H1 (cell line): ENCODE measurements at regions not wholly inside any gene's neighbourhood (a gene's known extent, or its start where the extent isn't known, plus 50 kb on each side); places are given as distances from the start of the nearest gene placed in this dataset.

ENCODE experiments used
- CTCF ChIA-PET: fragments of 300-600 bp; sonication (Branson Sonifier 250); formaldehyde crosslinking; loops from one replicate; lab custom pipeline; 2021; ENCODE audit not compliant: partially characterized antibody; lab: Charles Lee
- POLR2A ChIA-PET: fragments of 300-600 bp; sonication (Branson Sonifier 250); formaldehyde crosslinking; loops from one replicate; lab custom pipeline; 2021; ENCODE audit warnings: inconsistent platforms; ENCODE audit not compliant: partially characterized antibody; lab: Charles Lee
- DNase-seq, 2 experiments: peaks; one replicate each; pipeline versions ENCODE4 v3.0.0 to v3.0.0-alpha.2; 2010 to 2022; ENCODE audit warnings: low spot score in 2 of 2, low read depth in 1 of 2, mixed read lengths in 1 of 2
- FAIRE-seq: peaks from 2 replicates; lab custom pipeline; 2011; peaks lifted over from hg19 to GRCh38; lab: Jason Lieb, UNC
- H2AFZ ChIP-seq: 2 replicates; pipeline ENCODE4 v1.8.1; 2012; ENCODE audit warnings: low read length, inconsistent platforms
- H2AK5ac ChIP-seq: 2 replicates; pipeline ENCODE4 v1.6.1; 2013; ENCODE audit warnings: low read depth, low read length
- H2BK120ac ChIP-seq: replicated peaks from 2 replicates; pipeline ENCODE3; 2013; ENCODE audit warnings: low read depth, low read length, inconsistent platforms
- H2BK12ac ChIP-seq: 2 replicates; pipeline ENCODE4 v1.6.1; 2013; ENCODE audit warnings: low read depth, low read length
- H2BK15ac ChIP-seq: 2 replicates; pipeline ENCODE4 v1.6.1; 2013; ENCODE audit warnings: low read length
- H2BK20ac ChIP-seq: 2 replicates; pipeline ENCODE4 v1.6.1; 2013; ENCODE audit warnings: low read length
- H2BK5ac ChIP-seq: 2 replicates; pipeline ENCODE4 v1.6.1; 2013; ENCODE audit warnings: low read depth, low read length
- H3K14ac ChIP-seq: 2 replicates; pipeline ENCODE4 v1.6.1; 2013; ENCODE audit warnings: inconsistent platforms; ENCODE audit not compliant: insufficient read length
- H3K18ac ChIP-seq: 2 replicates; pipeline ENCODE4 v1.6.1; 2013; ENCODE audit warnings: low read length; ENCODE audit errors: extremely low read depth
- H3K23ac ChIP-seq: 2 replicates; pipeline ENCODE4 v1.6.1; 2013; ENCODE audit warnings: inconsistent platforms; ENCODE audit not compliant: insufficient read length
- H3K23me2 ChIP-seq: 2 replicates; pipeline ENCODE4 v1.6.1; 2013; ENCODE audit warnings: low read depth, low read length
- H3K27ac ChIP-seq: 2 replicates; pipeline ENCODE4 v1.6.1; 2011; ENCODE audit warnings: low read depth, low read length, inconsistent platforms
- H3K27me3 ChIP-seq, 4 experiments: replicated peaks in 1 of 4; 1 replicate in 1 of 4; 2 replicates in 3 of 4; pipeline versions ENCODE4 v1.6.1 to v1.8.1; 2011 to 2013; ENCODE audit warnings: low read length in 3 of 4, mild to moderate bottlenecking in 3 of 4, inconsistent platforms in 2 of 4, mixed read lengths in 2 of 4, moderate library complexity in 1 of 4; ENCODE audit not compliant: control insufficient read depth in 3 of 4, insufficient read depth in 3 of 4; ENCODE audit errors: extremely low read depth in 1 of 4
- H3K36me3 ChIP-seq, 4 experiments: 2 replicates each; pipeline versions ENCODE4 v1.6.1 to v1.8.1; 2011 to 2013; ENCODE audit warnings: mild to moderate bottlenecking in 4 of 4, low read length in 3 of 4, moderate library complexity in 2 of 4, control low read depth in 1 of 4, inconsistent platforms in 1 of 4; ENCODE audit not compliant: insufficient read depth in 4 of 4, control insufficient read depth in 2 of 4
- H3K4ac ChIP-seq: replicated peaks from 2 replicates; pipeline ENCODE3; 2013; ENCODE audit warnings: low read length, low read depth, mixed read lengths, inconsistent platforms; ENCODE audit not compliant: insufficient read length
- H3K4me1 ChIP-seq, 4 experiments: replicated peaks in 1 of 4; 1 replicate in 1 of 4; 2 replicates in 3 of 4; pipeline versions ENCODE4 v1.6.1 to v1.8.1; 2011 to 2013; ENCODE audit warnings: low read length in 3 of 4, inconsistent platforms in 2 of 4, mixed read lengths in 1 of 4; ENCODE audit not compliant: insufficient read depth in 4 of 4, control insufficient read depth in 3 of 4
- H3K4me2 ChIP-seq, 2 experiments: 2 replicates each; pipeline versions ENCODE4 v1.6.1 to v1.8.1; 2011 to 2013; ENCODE audit warnings: low read depth in 2 of 2, low read length in 2 of 2, control low read depth in 1 of 2, inconsistent platforms in 1 of 2, mild to moderate bottlenecking in 1 of 2; ENCODE audit not compliant: insufficient read depth in 1 of 2
- H3K4me3 ChIP-seq, 4 experiments: fragments of 200-600, 300-600 bp in 1 of 4; sonication (generic), shearing (Covaris generic), sonication (Bioruptor Twin) in 1 of 4; 2 replicates each; pipeline versions ENCODE4 v1.5.1 to v1.8.1; 2011 to 2016; ENCODE audit warnings: low read length in 4 of 4, low read depth in 3 of 4, control low read depth in 2 of 4, inconsistent platforms in 2 of 4, mild to moderate bottlenecking in 2 of 4, mixed read lengths in 1 of 4, moderate library complexity in 1 of 4; ENCODE audit not compliant: insufficient read depth in 2 of 4; ENCODE audit errors: extremely low read depth in 1 of 4
- H3K56ac ChIP-seq: replicated peaks from 2 replicates; pipeline ENCODE3; 2013; ENCODE audit warnings: low read depth, mild to moderate bottlenecking, mixed read lengths, low read length, inconsistent platforms; ENCODE audit not compliant: insufficient read length
- H3K79me1 ChIP-seq: 2 replicates; pipeline ENCODE4 v1.6.1; 2013; ENCODE audit warnings: low read depth, low read length, control low read depth
- H3K79me2 ChIP-seq, 2 experiments: 2 replicates each; pipeline versions ENCODE4 v1.6.1 to v1.8.1; 2012 to 2013; ENCODE audit warnings: low read length in 2 of 2, mild to moderate bottlenecking in 2 of 2, inconsistent platforms in 1 of 2; ENCODE audit not compliant: insufficient read depth in 2 of 2, control insufficient read depth in 1 of 2
- H3K9ac ChIP-seq, 4 experiments: replicated peaks in 1 of 4; 1 replicate in 1 of 4; 2 replicates in 3 of 4; pipeline versions ENCODE4 v1.6.1 to v1.8.1; 2011 to 2013; ENCODE audit warnings: low read depth in 3 of 4, low read length in 3 of 4, control low read depth in 2 of 4, mild to moderate bottlenecking in 2 of 4, moderate library complexity in 2 of 4, inconsistent platforms in 1 of 4; ENCODE audit errors: extremely low read depth in 1 of 4
- H3K9me3 ChIP-seq, 2 experiments: 2 replicates each; pipeline versions ENCODE4 v1.6.1 to v1.8.1; 2012 to 2013; ENCODE audit warnings: mild to moderate bottlenecking in 2 of 2, moderate library complexity in 2 of 2, control low read depth in 1 of 2, inconsistent platforms in 1 of 2, low read depth in 1 of 2, low read length in 1 of 2, mixed read lengths in 1 of 2; ENCODE audit not compliant: insufficient read depth in 2 of 2
- H4K20me1 ChIP-seq, 2 experiments: replicated peaks in 1 of 2; 2 replicates each; pipeline versions ENCODE3 to v1.8.1; 2011 to 2013; ENCODE audit warnings: inconsistent platforms in 2 of 2, low read length in 2 of 2, mild to moderate bottlenecking in 1 of 2; ENCODE audit not compliant: insufficient read depth in 2 of 2, control insufficient read depth in 1 of 2
- H4K5ac ChIP-seq: 2 replicates; pipeline ENCODE4 v1.6.1; 2013; ENCODE audit warnings: low read length, low read depth, mixed read lengths, inconsistent platforms; ENCODE audit not compliant: insufficient read length
- H4K8ac ChIP-seq: 2 replicates; pipeline ENCODE4 v1.8.0; 2013; ENCODE audit warnings: mild to moderate bottlenecking, moderate library complexity, low read length, inconsistent platforms; ENCODE audit not compliant: insufficient read depth; ENCODE audit errors: extremely low read depth
- H4K91ac ChIP-seq: replicated peaks from 2 replicates; pipeline ENCODE3; 2013; ENCODE audit warnings: low read length, mixed read lengths, inconsistent platforms; ENCODE audit not compliant: insufficient read length
- CBX8 ChIP-seq: fragments of 300-800, 300-1000 bp; sonication (generic); IDR thresholded peaks from 2 replicates; pipeline ENCODE4 v1.7.1; 2016; ENCODE audit warnings: low read depth, low read length, borderline replicate concordance
- POLR2A ChIP-seq, 2 experiments: IDR thresholded peaks; 1 replicate in 1 of 2; 2 replicates in 1 of 2; pipeline ENCODE4 v1.6.1; 2011; ENCODE audit warnings: low read depth in 2 of 2, low read length in 2 of 2, mild to moderate bottlenecking in 2 of 2; ENCODE audit errors: control extremely low read depth in 1 of 2
- WGBS, 2 experiments: shearing (Covaris generic) in 1 of 2; methylation state at CpG; one replicate each; pipeline versions ENCODE4 v1.1.6 to v1.1.7; 2013 to 2015; ENCODE audit warnings: low lambda C conversion rate in 2 of 2, mixed read lengths in 2 of 2, inconsistent platforms in 1 of 2, low coverage in 1 of 2, missing lambda C conversion rate in 1 of 2; ENCODE audit not compliant: insufficient replicate concordance in 2 of 2, insufficient coverage in 1 of 2, insufficient read length in 1 of 2; ENCODE audit errors: extremely low coverage in 1 of 2, missing lambda C conversion rate in 1 of 2; 5-methylcytosine and 5-hydroxymethylcytosine counted together

DNA sequence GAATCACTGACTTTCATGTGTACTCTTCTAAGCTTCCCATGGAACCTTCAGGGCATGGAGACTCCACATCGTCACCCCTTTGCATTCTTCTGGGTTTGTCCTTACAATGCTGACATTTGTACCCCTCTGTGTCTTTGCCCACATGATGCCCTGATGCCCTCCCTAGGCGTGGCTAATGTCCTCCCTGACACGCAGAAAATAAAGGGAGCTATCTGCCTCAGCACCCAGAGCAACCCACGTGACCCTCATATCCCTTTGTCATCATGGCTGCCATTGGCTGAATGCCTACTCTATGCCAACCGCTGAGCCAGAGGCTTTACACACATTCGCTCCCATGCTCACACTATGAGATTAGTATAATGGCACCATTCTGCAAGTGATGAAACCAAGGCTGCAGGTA, 86.4 kb upstream of the KLHL29 start:
- H2BK20ac ChIP-seq: no peak overlapping the region
- H3K4me3 ChIP-seq: no peak overlapping the region
- no peak overlapping the region for H4K5ac ChIP-seq
- H4K8ac ChIP-seq: no peak overlapping the region
- no peaks in the 10 kb centered on the region for H3K79me1 ChIP-seq
- H2BK12ac ChIP-seq: no peak overlapping the region
- H3K79me2 ChIP-seq: no peaks in the 10 kb centered on the region
- TF ChIP-seq CBX8 (no peak), POLR2A (IDR thresholded peaks at IDR 0.05; ENCODE audit: control extremely low read depth in 1 of 2, low read depth in 2 of 2, low read length in 2 of 2) (no peak)
- no peaks in the 10 kb centered on the region for H3K36me3 ChIP-seq
- no peak overlapping the region for H3K23ac ChIP-seq
- H3K4ac ChIP-seq: no peak overlapping the region
- WGBS, 2 experiments: 90% methylated on average over 6 of the region's 6 CpGs; no CpG with 5 or more reads in 1 of the 2 experiments
- no peak for DNase-seq
- ChIA-PET CTCF (interaction anchor here (0.7 to 3.5 kb wide), 4 partner anchors 12 to 55 kb away, joined by 3 to 28 read pairs (median 6); no protein-coding TSS in a partner anchor), POLR2A (no interaction called here)
- H2AK5ac ChIP-seq: no peak overlapping the region
- H2AFZ ChIP-seq: no peak overlapping the region
- H3K9me3 ChIP-seq: no peaks in the 10 kb centered on the region
- H3K27ac ChIP-seq: no peak overlapping the region
- no peak overlapping the region for H3K9ac ChIP-seq
- H3K18ac ChIP-seq: no peak overlapping the region
- no peak overlapping the region for H3K4me2 ChIP-seq
- H4K91ac ChIP-seq: no peak overlapping the region
- no peak overlapping the region for H2BK5ac ChIP-seq
- H3K27me3 ChIP-seq: 0 out of 7 replicates have a peak, but pooled peaks cover 0 to 2% (median 0%) of the 10 kb centered on the region in 4 experiments
- no peak for FAIRE-seq
- no peak overlapping the region for H2BK120ac ChIP-seq
- H4K20me1 ChIP-seq: no peaks in the 10 kb centered on the region
- no peaks in the 10 kb centered on the region for H3K4me1 ChIP-seq
- H2BK15ac ChIP-seq: no peak overlapping the region
- no peaks in the 10 kb centered on the region for H3K23me2 ChIP-seq
- H3K14ac ChIP-seq: no peak overlapping the region
- no peak overlapping the region for H3K56ac ChIP-seq
